GM12878 (cell line): ENCODE measurements at regions not wholly inside any gene's neighbourhood (a gene's known extent, or its start where the extent isn't known, plus 50 kb on each side); places are given as distances from the start of the nearest gene placed in this dataset.

Experiments used
- ATAC-seq: fragments of 200-7000 bp; cut with Tn5 transposase; 3 replicates; pipeline ENCODE4 v1.9.1; 2020; ENCODE audit warnings: mild to moderate bottlenecking, moderate library complexity
- BruUV-seq: library from RNA; stranded (reverse); fragments of 400-500 nt; replicated peaks from 2 replicates; lab custom pipeline; 2021; lab: Mats Ljungman, UMichigan
- CTCF ChIA-PET: fragments of 300-600 bp; sonication (Branson Sonifier 250); formaldehyde crosslinking; extraction: SDS; loops from one replicate; lab custom pipeline; 2021; ENCODE audit warnings: inconsistent platforms; lab: Yijun Ruan, JAX
- POLR2A ChIA-PET: fragments of 350-600 bp; formaldehyde crosslinking; extraction: SDS; loops from one replicate; lab custom pipeline; 2021; ENCODE audit warnings: inconsistent platforms; lab: Charles Lee
- RAD21 ChIA-PET: fragments of 300-600 bp; sonication (Branson Sonifier 250); formaldehyde crosslinking; loops from one replicate; lab custom pipeline; 2023; ENCODE audit warnings: antibody characterized with exemption; ENCODE audit not compliant: unreplicated experiment; lab: Charles Lee
- SMC1A ChIA-PET: fragments of 300-600 bp; sonication (Branson Sonifier 250); formaldehyde crosslinking; loops from one replicate; lab custom pipeline; 2023; ENCODE audit not compliant: unreplicated experiment, uncharacterized antibody; lab: Charles Lee
- DNase-seq: peaks from one replicate; pipeline ENCODE4 v3.0.0-alpha.2; 2011; ENCODE audit warnings: low read depth, low spot score
- FAIRE-seq: peaks from 3 replicates; lab custom pipeline; 2011; peaks lifted over from hg19 to GRCh38; lab: Jason Lieb, UNC
- H2AFZ ChIP-seq: 2 replicates; pipeline ENCODE4 v1.6.0; 2011; ENCODE audit warnings: low read depth, low read length, control low read depth; ENCODE audit not compliant: control insufficient read depth
- H3K27ac ChIP-seq: 2 replicates; pipeline ENCODE4 v1.5.1; 2011; ENCODE audit warnings: control low read depth; ENCODE audit not compliant: control insufficient read depth, insufficient read depth
- H3K27me3 ChIP-seq, 2 experiments: replicated peaks in 1 of 2; 2 replicates each; pipeline versions ENCODE4 v1.6.0 to v1.6.1; 2011; ENCODE audit warnings: low read length in 1 of 2; ENCODE audit not compliant: control insufficient read depth in 2 of 2, insufficient read depth in 2 of 2
- H3K36me3 ChIP-seq, 2 experiments: 2 replicates each; pipeline ENCODE4 v1.5.1; 2011; ENCODE audit warnings: low read length in 1 of 2; ENCODE audit not compliant: control insufficient read depth in 2 of 2, insufficient read depth in 2 of 2
- H3K4me1 ChIP-seq: 2 replicates; pipeline ENCODE4 v1.6.1; 2011; ENCODE audit warnings: mild to moderate bottlenecking, low read length, moderate library complexity, mixed read lengths; ENCODE audit not compliant: control insufficient read depth, insufficient read depth
- H3K4me2 ChIP-seq: 2 replicates; pipeline ENCODE4 v1.6.0; 2011; ENCODE audit warnings: control low read depth; ENCODE audit not compliant: control insufficient read depth, insufficient read depth
- H3K4me3 ChIP-seq: fragments of 200-600 bp; sonication (generic); 2 replicates; pipeline ENCODE4 v1.5.1; 2016
- H3K79me2 ChIP-seq: 2 replicates; pipeline ENCODE4 v1.6.0; 2011; ENCODE audit warnings: low read length; ENCODE audit not compliant: control insufficient read depth, insufficient read depth
- H3K9ac ChIP-seq: 2 replicates; pipeline ENCODE4 v1.8.0; 2011; ENCODE audit warnings: low read length, control low read depth, mixed read lengths; ENCODE audit not compliant: control insufficient read depth, insufficient read depth
- H3K9me3 ChIP-seq: replicated peaks from 3 replicates; pipeline ENCODE4 v1.5.1; 2011; ENCODE audit warnings: mild to moderate bottlenecking, low read length; ENCODE audit not compliant: control insufficient read depth, insufficient read depth
- H4K20me1 ChIP-seq: 2 replicates; pipeline ENCODE4 v1.6.0; 2011; ENCODE audit not compliant: control insufficient read depth, insufficient read depth
- ASH2L ChIP-seq: fragments of 300-600, 200-600 bp; sonication (generic); IDR thresholded peaks from 2 replicates; pipeline ENCODE4 v1.6.1; 2017; ENCODE audit warnings: low read depth, mild to moderate bottlenecking, borderline replicate concordance
- BMI1 ChIP-seq: fragments of 450-650 bp; IDR thresholded peaks from 2 replicates; pipeline ENCODE4 v1.6.1; 2016; ENCODE audit warnings: mild to moderate bottlenecking, moderate library complexity, borderline replicate concordance
- CBFB ChIP-seq: IDR thresholded peaks from 2 replicates; pipeline ENCODE4 v1.6.1; 2016; ENCODE audit warnings: antibody characterized with exemption, low read depth
- CREB1 ChIP-seq: IDR thresholded peaks from 2 replicates; pipeline ENCODE4 v1.6.1; 2012; ENCODE audit warnings: low read depth, mild to moderate bottlenecking, inconsistent platforms
- CREM ChIP-seq: IDR thresholded peaks from 2 replicates; pipeline ENCODE4 v1.6.1; 2014; ENCODE audit warnings: antibody characterized with exemption, low read depth
- EED ChIP-seq: sonication (generic); IDR thresholded peaks from 2 replicates; pipeline ENCODE4 v1.6.1; 2016; ENCODE audit warnings: antibody characterized with exemption, low read depth
- EZH2 ChIP-seq: IDR thresholded peaks from 2 replicates; pipeline ENCODE4 v1.6.1; 2012; ENCODE audit warnings: low read depth, mild to moderate bottlenecking, control low read depth, inconsistent platforms, low read length, borderline replicate concordance; ENCODE audit not compliant: control insufficient read depth
- FOXK2 ChIP-seq: fragments of 450-650 bp; IDR thresholded peaks from 2 replicates; pipeline ENCODE4 v1.6.1; 2017; ENCODE audit warnings: mild to moderate bottlenecking, moderate library complexity
- HDAC2 ChIP-seq: fragments of 200-600 bp; sonication (generic); IDR thresholded peaks from 2 replicates; pipeline ENCODE4 v1.6.1; 2017
- JUNB ChIP-seq: IDR thresholded peaks from 2 replicates; pipeline ENCODE4 v1.6.1; 2016; ENCODE audit warnings: antibody characterized with exemption, mild to moderate bottlenecking
- KDM1A ChIP-seq: fragments of 200-600 bp; sonication (generic); IDR thresholded peaks from 2 replicates; pipeline ENCODE4 v1.6.1; 2016; ENCODE audit warnings: borderline replicate concordance
- MEF2A ChIP-seq: IDR thresholded peaks from 2 replicates; pipeline ENCODE4 v1.6.1; 2011; ENCODE audit warnings: low read depth, mild to moderate bottlenecking, low read length, moderate library complexity; ENCODE audit not compliant: insufficient read depth
- NR2C2 ChIP-seq: IDR thresholded peaks from 2 replicates; pipeline ENCODE4 v1.6.1; 2011; ENCODE audit warnings: borderline replicate concordance, low read depth; ENCODE audit not compliant: control insufficient read depth, insufficient read length
- NRF1 ChIP-seq: conservative IDR thresholded peaks from 2 replicates; pipeline ENCODE4 v1.6.1; 2011; ENCODE audit warnings: mild to moderate bottlenecking, low read depth, low read length, improper control_type of control experiment
- POLR2AphosphoS5 ChIP-seq: IDR thresholded peaks from 2 replicates; pipeline ENCODE4 v1.6.1; 2011; ENCODE audit warnings: mild to moderate bottlenecking, low read length, inconsistent platforms
- RB1 ChIP-seq: fragments of 450-650 bp; formaldehyde crosslinking; IDR thresholded peaks from 2 replicates; pipeline ENCODE4 v1.6.1; 2017; ENCODE audit warnings: mild to moderate bottlenecking, borderline replicate concordance
- SPI1 ChIP-seq: IDR thresholded peaks from 2 replicates; pipeline ENCODE4 v1.6.1; 2011; ENCODE audit warnings: low read depth, mild to moderate bottlenecking, low read length, moderate library complexity, borderline replicate concordance; ENCODE audit not compliant: insufficient read depth
- SREBF1 ChIP-seq: IDR thresholded peaks from 2 replicates; pipeline ENCODE4 v1.6.1; 2012; ENCODE audit warnings: mild to moderate bottlenecking, low read length
- TARDBP ChIP-seq: IDR thresholded peaks from 2 replicates; pipeline ENCODE4 v1.6.1; 2016; ENCODE audit warnings: borderline replicate concordance
- ZNF274 ChIP-seq: IDR thresholded peaks from one replicate; pipeline ENCODE4 v1.8.0; 2011; ENCODE audit not compliant: insufficient read length, insufficient read depth
- ZZZ3 ChIP-seq: IDR thresholded peaks from 2 replicates; pipeline ENCODE4 v1.6.1; 2011; ENCODE audit warnings: low read depth; ENCODE audit not compliant: control insufficient read depth, insufficient read length
- WGBS: methylation state at CpG from one replicate; pipeline ENCODE4 v1.1.6; 2016; ENCODE audit warnings: low lambda C conversion rate; ENCODE audit not compliant: insufficient replicate concordance, insufficient coverage; ENCODE audit errors: missing lambda C conversion rate; 5-methylcytosine and 5-hydroxymethylcytosine counted together
- in situ Hi-C: fragments of 300-500 bp; cut with MboI; formaldehyde crosslinking; loops from 9 replicates; pipeline ENCODE4 v1.14.3; 2018; ENCODE audit warnings: mixed read lengths
- intact Hi-C: fragments of 100-400 bp; cut with micrococcal nuclease; formaldehyde crosslinking; loops from one replicate; pipeline ENCODE4 v1.14.2; 2022; ENCODE audit not compliant: unreplicated experiment

DNA sequence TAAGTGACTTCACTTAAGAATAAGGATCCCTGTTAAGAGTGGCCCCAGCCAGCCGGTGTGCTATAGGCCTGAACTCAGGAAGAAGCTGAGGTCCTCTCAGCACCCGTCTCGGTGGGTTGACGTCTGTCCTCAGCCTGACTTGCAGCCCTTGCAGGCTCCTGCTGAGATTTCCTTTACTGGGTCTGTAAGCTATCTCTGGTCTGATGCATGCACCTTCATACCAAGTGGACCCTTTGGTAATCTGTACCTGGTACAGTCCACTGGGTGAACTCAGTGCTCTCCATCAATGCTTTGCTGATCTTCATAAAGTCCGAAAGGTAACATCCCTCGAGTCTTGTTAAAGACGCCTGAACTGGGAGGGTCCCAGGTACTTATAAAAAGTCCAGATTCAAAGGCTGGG is 212.0 kb upstream of the PPP2R3A start (continued):
- TF ChIP-seq ZNF274 = no peak
- no peak for TF ChIP-seq TARDBP
- no peak for TF ChIP-seq CBFB
- TF ChIP-seq HDAC2 = no peak
- no peak for TF ChIP-seq FOXK2
- no peak for TF ChIP-seq SPI1
- no peak for TF ChIP-seq CREM
- TF ChIP-seq, all 136 proteins: peak for 0

DNA sequence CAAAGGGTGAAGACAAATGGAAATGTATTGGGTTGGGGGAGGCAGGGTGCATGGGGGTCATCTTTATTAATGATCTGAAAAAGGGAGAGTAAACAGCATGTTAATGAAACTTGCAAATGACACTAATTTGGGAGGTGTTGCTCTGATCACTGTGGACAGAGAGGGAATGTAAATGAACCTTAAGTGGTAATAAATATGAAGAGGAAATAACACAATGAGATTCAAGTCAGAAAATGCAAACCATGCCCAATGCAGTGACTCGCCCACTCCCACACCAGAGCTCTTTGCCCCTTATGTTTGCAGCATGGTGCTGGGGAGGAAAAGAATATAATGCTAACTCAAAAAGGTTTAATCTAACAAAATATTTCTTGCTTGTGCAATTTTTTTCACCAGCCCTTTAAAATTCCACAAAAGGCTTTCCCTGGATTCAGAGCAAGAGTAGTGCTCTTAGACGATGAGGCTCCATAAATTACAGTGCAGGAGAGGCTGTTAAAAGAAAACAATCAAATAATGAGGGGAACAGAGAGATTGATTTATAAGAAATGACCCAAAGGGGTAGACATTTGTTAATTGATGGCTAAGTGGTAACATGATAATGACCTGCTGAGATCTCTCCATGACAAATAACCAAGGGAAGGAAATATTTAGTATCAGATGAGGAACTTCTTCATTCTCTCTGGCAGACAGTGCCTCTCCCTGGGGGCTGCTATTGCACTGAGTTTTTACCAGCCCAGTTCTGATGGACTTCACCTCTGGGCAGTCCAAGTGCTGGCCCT is 210.0 kb upstream of the PPP2R3A start:
- Histone ChIP-seq H3K27me3 (no peaks in the 10 kb centered on the region), H4K20me1 (no peaks in the 10 kb centered on the region), H2AFZ (no peak overlapping the region), H3K27ac (no peak overlapping the region), H3K9me3 (no peaks in the 10 kb centered on the region), H3K4me3 (no peak overlapping the region), H3K79me2 (no peaks in the 10 kb centered on the region), H3K9ac (no peak overlapping the region), H3K36me3 (no peaks in the 10 kb centered on the region), H3K4me2 (no peak overlapping the region), H3K4me1 (no peaks in the 10 kb centered on the region)
- BruUV-seq = no TSS peak
- FAIRE-seq = no peak
- ChIA-PET SMC1A (no interaction called here), RAD21 (no interaction called here), POLR2A (no interaction called here), CTCF (no interaction called here)
- TF ChIP-seq NRF1 = no peak
- TF ChIP-seq JUNB = no peak
- no peak for TF ChIP-seq KDM1A
- no peak for TF ChIP-seq FOXK2
- TF ChIP-seq BMI1 = no peak
- no peak for TF ChIP-seq RB1
- TF ChIP-seq ASH2L = no peak
- no peak for TF ChIP-seq POLR2AphosphoS5
- no peak for TF ChIP-seq MEF2A
- TF ChIP-seq SREBF1 = no peak
- TF ChIP-seq CREB1 = no peak
- TF ChIP-seq SPI1 = no peak
- TF ChIP-seq NR2C2 = no peak
- TF ChIP-seq EZH2 = no peak
- no peak for TF ChIP-seq ZZZ3
- TF ChIP-seq EED = no peak
- no peak for ATAC-seq
- in situ Hi-C loops = no loop called here
- intact Hi-C loops = no loop called here
- WGBS = 0% methylated on average over 2 of the region's 2 CpGs
- DNase-seq = no peak
